ENCODE measurements at regions not wholly inside any gene's neighbourhood (a gene's known extent, or its start where the extent isn't known, plus 50 kb on each side); places are given as distances from the start of the nearest gene placed in this dataset.

DNA sequence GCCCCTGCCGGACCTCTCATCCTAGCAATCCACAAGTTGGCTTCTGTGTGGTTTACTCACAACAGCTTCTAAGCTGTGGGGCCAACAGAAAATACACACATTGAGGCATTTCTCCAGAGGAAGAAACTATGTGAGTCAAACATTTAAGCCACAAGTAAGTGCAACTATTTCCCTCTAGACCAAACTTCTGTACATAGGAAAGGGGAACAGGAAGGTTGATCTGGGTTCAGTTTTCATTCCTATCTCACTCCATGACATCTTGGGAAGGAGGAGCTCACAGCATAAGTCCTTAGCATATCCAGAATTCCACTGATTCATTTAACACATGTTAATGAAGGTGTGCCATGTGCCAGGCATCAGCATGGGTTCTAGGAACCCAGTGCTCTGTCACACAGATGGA lies 72.8 kb upstream of the PICALM start:
- TF ChIP-seq YY1 (IDR thresholded peaks at IDR 0.05; ENCODE audit: insufficient read depth, insufficient read length) (no peak), SUZ12 (IDR thresholded peaks at IDR 0.05; ENCODE audit: extremely low read depth, insufficient read depth, insufficient read length) (no peak), ZNF274 (IDR thresholded peaks at IDR 0.05; ENCODE audit: low read depth, low read length) (no peak)

Data from NT2/D1 (cell line).